NCI-H187 treated with DMSO at 0.1 percent for 48 hours (cell line): ENCODE measurements at regions not wholly inside any gene's neighbourhood (a gene's known extent, or its start where the extent isn't known, plus 50 kb on each side); places are given as distances from the start of the nearest gene placed in this dataset.

ENCODE experiments used
- DNase-seq: peaks from one replicate; lab custom pipeline; 2025; lab: John Stamatoyannopoulos, UW

- no peak for DNase-seq
Observed at GRCh38 chr7:21146642-21147423, 281.1 kb upstream of the SP4 start.

GRCh38 chr7:21149809-21150208 is 278.1 kb upstream of the SP4 start:
- DNase-seq = no peak

- no peak for DNase-seq
Observed at GRCh38 chr7:21154614-21155013, 273.3 kb upstream of the SP4 start.

GRCh38 chr7:21159506-21159905 is 268.4 kb upstream of the SP4 start:
- no peak for DNase-seq

- no peak for DNase-seq
Observed at GRCh38 chr7:21160401-21160800, 267.5 kb upstream of the SP4 start.

- DNase-seq = no peak
Observed at GRCh38 chr7:21167942-21168341, 259.9 kb upstream of the SP4 start.

- DNase-seq = no peak
Observed at GRCh38 chr7:21169667-21170580, 258.0 kb upstream of the SP4 start.

GRCh38 chr7:21172800-21173199 is 255.1 kb upstream of the SP4 start:
- no peak for DNase-seq

- DNase-seq = no peak
Observed at GRCh38 chr7:21173436-21173835, 254.4 kb upstream of the SP4 start.

GRCh38 chr7:21175714-21176113 is 252.2 kb upstream of the SP4 start:
- DNase-seq = no peak

- DNase-seq = no peak
Observed at GRCh38 chr7:21184942-21185652, 242.8 kb upstream of the SP4 start.

GRCh38 chr7:21185653-21186265 is 242.1 kb upstream of the SP4 start:
- no peak for DNase-seq

- no peak for DNase-seq
Observed at GRCh38 chr7:21191321-21192073, 236.4 kb upstream of the SP4 start.

- DNase-seq = no peak
Observed at GRCh38 chr7:21192657-21193056, 235.2 kb upstream of the SP4 start.

GRCh38 chr7:21193895-21194294 is 234.0 kb upstream of the SP4 start:
- DNase-seq = no peak

- no peak for DNase-seq
Observed at GRCh38 chr7:21194936-21195335, 232.9 kb upstream of the SP4 start.

- DNase-seq = no peak
Observed at GRCh38 chr7:21198921-21199320, 229.0 kb upstream of the SP4 start.

GRCh38 chr7:21200503-21200902 is 227.4 kb upstream of the SP4 start:
- DNase-seq = no peak

- DNase-seq = no peak
Observed at GRCh38 chr7:21214657-21215056, 213.2 kb upstream of the SP4 start.

GRCh38 chr7:21215307-21215706 is 212.6 kb upstream of the SP4 start:
- no peak for DNase-seq

GRCh38 chr7:21217365-21217764 is 210.5 kb upstream of the SP4 start:
- DNase-seq = no peak
